Mucosa of stomach (tissue), 1 donor: ENCODE measurements at regions not wholly inside any gene's neighbourhood (a gene's known extent, or its start where the extent isn't known, plus 50 kb on each side); places are given as distances from the start of the nearest gene placed in this dataset.

Experiments used
- H3K27me3 ChIP-seq: one replicate; pipeline ENCODE4 v1.7.0; 2013; ENCODE audit warnings: mild to moderate bottlenecking, low read length; ENCODE audit not compliant: control insufficient read depth, insufficient read depth
- H3K36me3 ChIP-seq: one replicate; pipeline ENCODE4 v1.7.0; 2013; ENCODE audit warnings: low read length; ENCODE audit not compliant: control insufficient read depth, insufficient read depth
- H3K4me1 ChIP-seq: one replicate; pipeline ENCODE4 v1.7.0; 2013; ENCODE audit warnings: mild to moderate bottlenecking, low read length; ENCODE audit not compliant: control insufficient read depth, insufficient read depth
- H3K4me3 ChIP-seq: one replicate; pipeline ENCODE4 v1.7.0; 2013; ENCODE audit warnings: low read length
- H3K9ac ChIP-seq: one replicate; pipeline ENCODE4 v1.7.0; 2013; ENCODE audit warnings: mild to moderate bottlenecking, low read length, moderate library complexity
- H3K9me3 ChIP-seq: one replicate; pipeline ENCODE4 v1.7.0; 2013; ENCODE audit warnings: mild to moderate bottlenecking, low read length, moderate library complexity; ENCODE audit not compliant: control insufficient read depth
- donor health status: Pancreatic carcinoma.

DNA sequence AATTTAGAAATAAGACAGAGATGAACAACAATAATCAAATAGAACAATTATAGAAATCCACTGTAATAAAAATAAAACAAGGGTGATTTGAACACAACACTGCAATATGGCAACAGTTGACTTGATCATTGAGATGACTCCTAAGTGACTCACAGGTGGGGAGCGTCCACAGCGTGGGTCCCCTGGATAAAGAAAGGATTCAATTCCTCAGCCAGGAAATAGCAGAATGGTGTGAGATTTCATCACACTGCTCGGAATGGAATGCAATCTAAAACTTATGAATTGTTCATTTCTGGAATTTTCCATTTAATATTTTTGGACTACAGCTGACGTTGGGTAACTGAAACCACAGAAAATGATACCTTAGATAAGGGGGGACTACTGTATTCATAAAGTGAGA lies 82.0 kb downstream of the CNTN3 start:
- Histone ChIP-seq H3K4me3 (no peak overlapping the region), H3K27me3 (no peaks in the 10 kb centered on the region), H3K9me3 (no peaks in the 10 kb centered on the region), H3K36me3 (no peaks in the 10 kb centered on the region), H3K4me1 (no peaks in the 10 kb centered on the region), H3K9ac (no peak overlapping the region)

DNA sequence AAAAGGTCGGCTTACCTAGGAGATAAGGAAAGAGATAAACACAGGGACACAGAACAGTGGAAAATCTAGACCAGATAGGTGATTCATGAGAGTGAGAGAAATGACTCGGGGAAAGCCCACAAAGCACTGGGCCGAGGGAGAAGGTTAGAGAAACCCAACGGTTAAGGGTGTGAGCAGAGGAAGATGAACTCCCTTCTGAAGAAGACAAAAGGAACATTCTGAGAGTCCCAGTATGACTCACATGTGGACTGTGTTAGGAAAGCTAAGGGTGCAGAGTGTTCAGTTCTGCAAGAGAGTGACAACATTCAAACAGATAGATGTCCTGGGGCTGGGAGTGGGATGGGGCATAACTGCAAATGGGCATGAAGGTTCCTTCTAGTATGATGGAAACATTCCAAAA lies 83.0 kb downstream of the CNTN3 start:
- H3K4me3 ChIP-seq: no peak overlapping the region
- H3K36me3 ChIP-seq: no peaks in the 10 kb centered on the region
- no peaks in the 10 kb centered on the region for H3K27me3 ChIP-seq
- no peak overlapping the region for H3K9ac ChIP-seq
- H3K4me1 ChIP-seq: no peaks in the 10 kb centered on the region
- no peaks in the 10 kb centered on the region for H3K9me3 ChIP-seq

DNA sequence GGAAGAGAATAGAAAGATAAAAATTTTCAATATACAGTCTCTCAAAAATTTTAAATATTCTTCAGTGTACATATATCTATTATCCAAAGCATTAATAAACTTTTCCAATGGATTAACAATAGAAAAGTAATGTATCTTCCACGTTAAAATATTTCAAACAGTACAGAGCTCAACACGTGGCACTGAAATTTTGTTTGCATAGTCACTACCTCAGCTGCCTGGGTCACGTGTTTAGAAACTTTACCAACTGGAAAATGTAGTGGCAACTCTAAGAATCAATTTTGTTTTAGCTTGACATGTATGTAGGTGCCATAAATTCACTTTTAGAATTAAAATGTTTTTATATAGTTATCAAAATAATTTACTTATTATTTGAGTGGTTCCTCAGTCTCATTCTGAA lies 85.3 kb downstream of the CNTN3 start:
- H3K36me3 ChIP-seq: no peaks in the 10 kb centered on the region
- no peaks in the 10 kb centered on the region for H3K4me1 ChIP-seq
- H3K27me3 ChIP-seq: no peaks in the 10 kb centered on the region
- H3K9ac ChIP-seq: no peak overlapping the region
- H3K4me3 ChIP-seq: no peak overlapping the region
- no peaks in the 10 kb centered on the region for H3K9me3 ChIP-seq

- no peak overlapping the region for H3K9ac ChIP-seq
- no peaks in the 10 kb centered on the region for H3K9me3 ChIP-seq
- no peaks in the 10 kb centered on the region for H3K4me1 ChIP-seq
- H3K27me3 ChIP-seq: no peaks in the 10 kb centered on the region
- H3K36me3 ChIP-seq: no peaks in the 10 kb centered on the region
- no peak overlapping the region for H3K4me3 ChIP-seq
Measured at GRCh38 chr3:74527566-74527965, 86.9 kb downstream of the CNTN3 start.

DNA sequence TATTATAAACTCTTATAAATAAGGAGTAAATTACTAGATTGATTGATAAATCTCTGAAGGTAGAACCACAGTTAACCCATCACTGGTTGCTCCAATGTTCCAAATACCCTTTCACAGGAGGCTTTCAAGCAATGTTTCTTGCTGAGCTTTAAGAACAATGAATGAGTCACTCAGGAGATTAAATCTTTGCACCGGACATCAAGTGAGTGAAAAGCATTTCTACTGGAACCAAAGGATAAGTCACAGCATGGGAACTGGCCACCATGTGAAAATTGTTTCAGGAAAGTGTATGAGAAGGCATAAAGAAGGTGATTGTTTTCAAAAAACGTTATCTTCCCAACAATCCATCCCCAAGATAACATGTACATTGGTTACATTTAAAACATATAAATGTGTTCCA lies 90.6 kb downstream of the CNTN3 start:
- no peaks in the 10 kb centered on the region for H3K4me1 ChIP-seq
- H3K9ac ChIP-seq: no peak overlapping the region
- no peak overlapping the region for H3K4me3 ChIP-seq
- H3K27me3 ChIP-seq: no peaks in the 10 kb centered on the region
- H3K9me3 ChIP-seq: no peaks in the 10 kb centered on the region
- no peaks in the 10 kb centered on the region for H3K36me3 ChIP-seq

DNA sequence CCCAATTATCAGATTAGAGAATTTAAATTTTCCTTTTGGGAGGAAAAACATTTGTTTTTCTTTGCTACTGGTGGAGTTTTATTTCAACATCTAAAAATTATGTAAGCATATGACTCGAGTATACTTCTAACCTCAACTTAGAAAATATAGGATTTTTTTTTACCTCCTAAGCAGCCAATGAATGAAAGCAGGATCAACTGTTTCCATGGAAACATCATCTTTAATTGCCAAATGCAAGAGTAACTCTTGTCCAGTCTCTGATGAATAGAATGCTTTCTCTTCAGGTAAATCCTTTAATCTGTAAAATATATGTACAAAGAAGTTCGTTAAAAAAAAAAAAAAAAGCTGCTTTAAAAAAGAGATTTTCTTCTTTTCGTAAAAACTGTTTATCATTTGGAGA lies 93.6 kb downstream of the CNTN3 start:
- Histone ChIP-seq H3K36me3 (no peaks in the 10 kb centered on the region), H3K4me3 (no peak overlapping the region), H3K27me3 (no peaks in the 10 kb centered on the region), H3K4me1 (no peaks in the 10 kb centered on the region), H3K9ac (no peak overlapping the region), H3K9me3 (no peaks in the 10 kb centered on the region)

GRCh38 chr3:74518610-74519009 lies 95.8 kb downstream of the CNTN3 start:
- H3K9ac ChIP-seq: no peak overlapping the region
- H3K4me1 ChIP-seq: no peaks in the 10 kb centered on the region
- no peak overlapping the region for H3K4me3 ChIP-seq
- H3K9me3 ChIP-seq: no peaks in the 10 kb centered on the region
- no peaks in the 10 kb centered on the region for H3K36me3 ChIP-seq
- no peaks in the 10 kb centered on the region for H3K27me3 ChIP-seq

- Histone ChIP-seq H3K4me1 (no peaks in the 10 kb centered on the region), H3K36me3 (no peaks in the 10 kb centered on the region), H3K9me3 (no peaks in the 10 kb centered on the region), H3K9ac (no peak overlapping the region), H3K27me3 (no peaks in the 10 kb centered on the region), H3K4me3 (no peak overlapping the region)
Measured at GRCh38 chr3:74516019-74516418, 98.4 kb downstream of the CNTN3 start.

DNA sequence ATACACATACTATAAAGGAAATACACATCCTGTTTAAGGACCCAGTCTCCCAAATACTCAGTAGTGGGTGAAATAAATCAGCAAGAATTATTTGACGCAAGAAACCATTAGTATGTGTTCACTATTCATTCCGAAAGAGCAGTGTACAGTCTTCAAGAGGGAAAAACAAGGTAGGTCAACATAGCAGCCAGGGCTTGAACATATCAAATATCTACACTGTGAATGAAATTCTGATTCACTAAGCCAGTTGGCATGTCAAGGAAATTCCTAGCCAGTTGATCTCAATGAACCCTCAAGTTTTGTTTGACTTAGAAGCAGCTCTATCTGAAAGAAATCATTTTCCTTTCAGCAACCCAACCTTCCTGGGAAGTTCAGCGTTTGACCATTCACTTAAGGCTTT lies 99.0 kb downstream of the CNTN3 start:
- H3K36me3 ChIP-seq: no peaks in the 10 kb centered on the region
- H3K9me3 ChIP-seq: no peaks in the 10 kb centered on the region
- H3K9ac ChIP-seq: no peak overlapping the region
- no peak overlapping the region for H3K4me3 ChIP-seq
- no peaks in the 10 kb centered on the region for H3K4me1 ChIP-seq
- H3K27me3 ChIP-seq: no peaks in the 10 kb centered on the region

- Histone ChIP-seq H3K27me3 (no peaks in the 10 kb centered on the region), H3K9me3 (no peaks in the 10 kb centered on the region), H3K4me1 (no peaks in the 10 kb centered on the region), H3K9ac (no peak overlapping the region), H3K36me3 (no peaks in the 10 kb centered on the region), H3K4me3 (no peak overlapping the region)
Measured at GRCh38 chr3:74511078-74511477, 103.4 kb downstream of the CNTN3 start.

GRCh38 chr3:74510261-74510818 lies 104.1 kb downstream of the CNTN3 start:
- Histone ChIP-seq H3K27me3 (no peaks in the 10 kb centered on the region), H3K4me3 (no peak overlapping the region), H3K9me3 (no peaks in the 10 kb centered on the region), H3K36me3 (no peaks in the 10 kb centered on the region), H3K4me1 (no peaks in the 10 kb centered on the region), H3K9ac (no peak overlapping the region)

GRCh38 chr3:74507691-74508090 lies 106.8 kb downstream of the CNTN3 start:
- Histone ChIP-seq H3K9ac (no peak overlapping the region), H3K36me3 (no peaks in the 10 kb centered on the region), H3K9me3 (no peaks in the 10 kb centered on the region), H3K4me3 (no peak overlapping the region), H3K27me3 (no peaks in the 10 kb centered on the region), H3K4me1 (no peaks in the 10 kb centered on the region)

DNA sequence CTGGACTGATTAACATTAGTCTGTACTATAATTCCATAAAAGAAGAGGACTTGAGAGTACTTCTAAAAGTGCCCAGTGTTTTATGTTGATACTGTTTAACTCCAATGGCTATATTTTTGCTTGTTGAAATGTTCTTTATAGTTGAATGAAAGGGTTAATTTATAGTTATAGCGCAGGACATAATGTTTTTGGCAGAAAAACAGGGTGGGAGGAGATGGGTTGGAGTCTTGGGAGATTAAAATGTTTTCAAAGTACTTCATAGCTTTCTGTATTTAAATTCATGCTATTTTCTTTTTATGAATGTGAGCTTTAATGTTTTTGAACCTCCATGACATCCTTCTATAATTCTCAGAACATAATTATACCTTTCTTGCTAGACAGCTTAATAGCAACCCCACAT lies 108.2 kb downstream of the CNTN3 start:
- no peaks in the 10 kb centered on the region for H3K9me3 ChIP-seq
- H3K9ac ChIP-seq: no peak overlapping the region
- H3K4me3 ChIP-seq: no peak overlapping the region
- no peaks in the 10 kb centered on the region for H3K27me3 ChIP-seq
- no peaks in the 10 kb centered on the region for H3K4me1 ChIP-seq
- no peaks in the 10 kb centered on the region for H3K36me3 ChIP-seq
